ENCODE measurements at regions not wholly inside any gene's neighbourhood (a gene's known extent, or its start where the extent isn't known, plus 50 kb on each side); places are given as distances from the start of the nearest gene placed in this dataset.

DNA sequence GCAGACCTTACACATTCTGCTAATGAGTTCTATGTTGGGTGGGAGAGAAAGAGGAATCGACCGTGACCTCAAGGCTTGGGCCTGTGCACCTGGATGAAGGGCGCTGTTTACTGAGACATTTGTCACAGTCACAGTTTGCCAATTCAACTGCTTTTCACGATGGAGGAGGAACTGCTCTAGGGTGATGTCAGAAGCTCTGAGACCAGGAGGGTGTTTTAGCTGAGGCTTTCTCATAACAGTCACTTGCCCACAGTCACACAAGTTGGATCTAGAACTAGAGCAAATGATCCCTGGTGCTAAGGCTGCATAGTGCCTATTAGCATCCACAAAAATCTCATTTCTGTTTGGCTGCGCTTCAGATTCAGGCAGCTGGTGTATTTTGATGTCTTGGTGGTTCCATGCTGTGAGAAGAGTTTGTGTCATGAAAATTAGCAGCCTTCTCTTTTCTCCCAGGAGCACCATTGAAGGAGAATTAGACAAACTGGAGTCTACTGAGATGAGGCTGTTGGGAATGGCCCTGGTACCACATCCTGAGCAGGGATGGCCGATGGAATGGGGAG is 83.3 kb upstream of the TGM3 start:
- no peak overlapping the region for H3K4me3 ChIP-seq (replicated peaks; ENCODE audit: low read depth, low read length)
- DNase-seq (ENCODE audit: extremely low read depth, low read depth), result no peak
- TF ChIP-seq, protein P1, sequence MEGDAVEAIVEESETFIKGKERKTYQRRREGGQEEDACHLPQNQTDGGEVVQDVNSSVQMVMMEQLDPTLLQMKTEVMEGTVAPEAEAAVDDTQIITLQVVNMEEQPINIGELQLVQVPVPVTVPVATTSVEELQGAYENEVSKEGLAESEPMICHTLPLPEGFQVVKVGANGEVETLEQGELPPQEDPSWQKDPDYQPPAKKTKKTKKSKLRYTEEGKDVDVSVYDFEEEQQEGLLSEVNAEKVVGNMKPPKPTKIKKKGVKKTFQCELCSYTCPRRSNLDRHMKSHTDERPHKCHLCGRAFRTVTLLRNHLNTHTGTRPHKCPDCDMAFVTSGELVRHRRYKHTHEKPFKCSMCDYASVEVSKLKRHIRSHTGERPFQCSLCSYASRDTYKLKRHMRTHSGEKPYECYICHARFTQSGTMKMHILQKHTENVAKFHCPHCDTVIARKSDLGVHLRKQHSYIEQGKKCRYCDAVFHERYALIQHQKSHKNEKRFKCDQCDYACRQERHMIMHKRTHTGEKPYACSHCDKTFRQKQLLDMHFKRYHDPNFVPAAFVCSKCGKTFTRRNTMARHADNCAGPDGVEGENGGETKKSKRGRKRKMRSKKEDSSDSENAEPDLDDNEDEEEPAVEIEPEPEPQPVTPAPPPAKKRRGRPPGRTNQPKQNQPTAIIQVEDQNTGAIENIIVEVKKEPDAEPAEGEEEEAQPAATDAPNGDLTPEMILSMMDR (IDR thresholded peaks at IDR 0.05; ENCODE audit: low read depth, low read length, missing control alignments), result no peak

GRCh38 chr20:2213401-2213800 is 82.4 kb upstream of the TGM3 start:
- no peak for DNase-seq (ENCODE audit: extremely low read depth, low read depth)
- TF ChIP-seq, protein P1 (IDR thresholded peaks at IDR 0.05; ENCODE audit: low read depth, low read length, missing control alignments), result no peak
- no peak overlapping the region for H3K4me3 ChIP-seq (replicated peaks; ENCODE audit: low read depth, low read length)

- DNase-seq (ENCODE audit: extremely low read depth, low read depth), result no peak
- no peak overlapping the region for H3K4me3 ChIP-seq (replicated peaks; ENCODE audit: low read depth, low read length)
- TF ChIP-seq, protein P1 (IDR thresholded peaks at IDR 0.05; ENCODE audit: low read depth, low read length, missing control alignments), result no peak
These were observed 77.8 kb upstream of the TGM3 start for GRCh38 chr20:2217857-2218539.

DNA sequence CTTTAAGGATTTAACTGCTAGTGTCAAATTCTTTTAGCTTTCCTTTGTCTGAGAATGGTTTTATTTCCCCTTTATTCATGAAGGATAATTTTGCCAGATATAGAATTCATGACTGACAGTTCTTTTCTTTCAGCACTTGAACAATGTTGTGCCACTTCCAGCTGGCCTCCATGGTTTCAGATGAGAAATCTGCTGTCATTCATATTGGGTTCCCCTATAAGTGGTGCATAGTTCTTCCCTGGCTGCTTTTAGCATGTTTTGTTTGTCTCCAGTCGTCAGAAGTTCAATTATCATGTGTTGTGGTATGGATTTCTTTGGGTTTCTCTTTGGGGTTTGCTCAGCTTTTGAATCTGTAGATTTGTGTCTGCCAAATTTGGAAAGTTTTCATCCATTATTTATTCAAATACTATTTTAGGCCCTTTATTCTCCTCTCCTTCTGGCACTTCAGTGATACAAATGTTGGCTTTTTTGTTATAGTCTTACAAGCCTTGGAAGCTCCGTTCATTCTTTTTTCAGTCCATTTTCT is 76.3 kb upstream of the TGM3 start:
- DNase-seq (ENCODE audit: extremely low read depth, low read depth), result no peak
- TF ChIP-seq, protein P1 (IDR thresholded peaks at IDR 0.05; ENCODE audit: low read depth, low read length, missing control alignments), result no peak
- no peak overlapping the region for H3K4me3 ChIP-seq (replicated peaks; ENCODE audit: low read depth, low read length)

GRCh38 chr20:2220298-2220697 is 75.5 kb upstream of the TGM3 start:
- no peak overlapping the region for H3K4me3 ChIP-seq (replicated peaks; ENCODE audit: low read depth, low read length)
- TF ChIP-seq, protein P1 (IDR thresholded peaks at IDR 0.05; ENCODE audit: low read depth, low read length, missing control alignments), result no peak
- DNase-seq (ENCODE audit: extremely low read depth, low read depth), result no peak

DNA sequence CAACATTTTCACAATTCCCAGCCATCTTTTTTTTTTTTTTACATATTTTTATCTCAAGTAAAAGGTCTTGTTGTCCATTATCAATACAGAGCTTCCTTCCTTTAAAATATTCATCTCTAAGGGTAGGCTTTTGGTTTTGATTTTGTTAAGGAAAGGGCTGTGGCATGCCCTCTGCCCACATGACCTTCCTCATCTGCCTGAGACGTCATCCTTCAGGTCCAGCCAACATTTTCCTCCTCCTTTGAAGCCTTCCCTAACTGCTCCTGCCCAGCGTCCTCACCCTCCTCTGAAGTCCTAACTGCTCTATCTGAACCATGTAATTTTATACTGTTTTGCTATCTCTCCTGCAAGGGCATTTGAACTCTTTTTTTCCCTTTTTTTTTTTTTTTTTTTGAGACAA is 73.9 kb upstream of the TGM3 start:
- H3K4me3 ChIP-seq (replicated peaks; ENCODE audit: low read depth, low read length), result no peak overlapping the region
- TF ChIP-seq, protein P1 (IDR thresholded peaks at IDR 0.05; ENCODE audit: low read depth, low read length, missing control alignments), result no peak
- DNase-seq (ENCODE audit: extremely low read depth, low read depth), result no peak

All from HFF-Myc (cell line).